ENCODE measurements at regions not wholly inside any gene's neighbourhood (a gene's known extent, or its start where the extent isn't known, plus 50 kb on each side); places are given as distances from the start of the nearest gene placed in this dataset.
"Not testable (repeated sequence)": the region's sequence is repeated elsewhere in the genome, so short reads cannot be mapped to it uniquely, and the experiment has no call there.

GRCh38 chr2:122750095-122750494 is 994.6 kb downstream of the TSN start:
- no peak for DNase-seq

GRCh38 chr2:122750808-122751207 is 995.4 kb downstream of the TSN start:
- DNase-seq: no peak

GRCh38 chr2:122753336-122753735 is 997.9 kb downstream of the TSN start:
- DNase-seq: no peak

- no peak for DNase-seq
Observed at GRCh38 chr2:122754561-122754960, 999.1 kb downstream of the TSN start.

- no peak for DNase-seq
Observed at GRCh38 chr2:122755281-122755780, 999.9 kb downstream of the TSN start.

GRCh38 chr2:122758967-122759366 is 1003.5 kb downstream of the TSN start:
- no peak for DNase-seq

- no peak for DNase-seq
Observed at GRCh38 chr2:122764014-122764413, 1008.6 kb downstream of the TSN start.

- DNase-seq: no peak
Observed at GRCh38 chr2:122780251-122780650, 1024.8 kb downstream of the TSN start.

- DNase-seq: no peak
Observed at GRCh38 chr2:122794100-122794499, 1038.6 kb downstream of the TSN start.

GRCh38 chr2:122795763-122796162 is 1040.3 kb downstream of the TSN start:
- DNase-seq: no peak

- no peak for DNase-seq
Observed at GRCh38 chr2:122799391-122799790, 1043.9 kb downstream of the TSN start.

- DNase-seq: no peak
Observed at GRCh38 chr2:122800781-122801180, 1045.3 kb downstream of the TSN start.

GRCh38 chr2:122804494-122804893 is 1049.0 kb downstream of the TSN start:
- no peak for DNase-seq

GRCh38 chr2:122805346-122805745 is 1049.9 kb downstream of the TSN start:
- DNase-seq: no peak

GRCh38 chr2:122808286-122808969 is 1053.0 kb downstream of the TSN start:
- no peak for DNase-seq

GRCh38 chr2:122812214-122812613 is 1056.8 kb downstream of the TSN start:
- DNase-seq: not testable (repeated sequence)

GRCh38 chr2:122815120-122815519 is 1059.7 kb downstream of the TSN start:
- no peak for DNase-seq

- DNase-seq: no peak
Observed at GRCh38 chr2:122816803-122817202, 1061.4 kb downstream of the TSN start.

- no peak for DNase-seq
Observed at GRCh38 chr2:122822319-122822718, 1066.9 kb downstream of the TSN start.

GRCh38 chr2:122830157-122830556 is 1074.7 kb downstream of the TSN start:
- DNase-seq: no peak

- no peak for DNase-seq
Observed at GRCh38 chr2:122831649-122832048, 1076.2 kb downstream of the TSN start.

- DNase-seq: no peak
Observed at GRCh38 chr2:122843503-122843902, 1088.1 kb downstream of the TSN start.

- DNase-seq: no peak
Observed at GRCh38 chr2:122851161-122851560, 1095.7 kb downstream of the TSN start.

- DNase-seq: no peak
Observed at GRCh38 chr2:122851972-122852531, 1096.6 kb downstream of the TSN start.

- DNase-seq: no peak
Observed at GRCh38 chr2:122856696-122857095, 1101.2 kb downstream of the TSN start.

All from activated gamma-delta T cell treated with Interleukin-2 at 50 U/mL for 16 hours (primary cell).